Sigmoid colon (tissue), 4 donors: ENCODE measurements at regions not wholly inside any gene's neighbourhood (a gene's known extent, or its start where the extent isn't known, plus 50 kb on each side); places are given as distances from the start of the nearest gene placed in this dataset.

Experiments used
- CTCF ChIP-seq, 4 experiments: fragments of 450-650 bp in 3 of 4; fragments of 200-600 bp in 1 of 4; IDR thresholded peaks; one replicate each; pipeline ENCODE4 v1.5.1; 2016 to 2019; ENCODE audit warnings: antibody characterized with exemption in 4 of 4, mild to moderate bottlenecking in 3 of 4, moderate library complexity in 2 of 4
- EP300 ChIP-seq, 4 donors: sonication (generic); formaldehyde crosslinking; IDR thresholded peaks; one replicate each; pipeline ENCODE4 v1.6.1; 2017; ENCODE audit warnings: antibody characterized with exemption in 4 of 4
- POLR2A ChIP-seq, 2 donors: fragments of 450-650 bp; IDR thresholded peaks; one replicate each; pipeline ENCODE4 v1.6.1; 2016; ENCODE audit warnings: antibody characterized with exemption in 2 of 2, mild to moderate bottlenecking in 2 of 2, moderate library complexity in 2 of 2

GRCh38 chrX:63488546-63489373 is 137.6 kb upstream of the SPIN4 start:
- TF ChIP-seq CTCF (IDR thresholded peaks at IDR 0.05) (no peak), POLR2A (IDR thresholded peaks at IDR 0.05) (no peak), EP300 (IDR thresholded peaks at IDR 0.05) (no peak)
